ENCODE measurements at regions not wholly inside any gene's neighbourhood (a gene's known extent, or its start where the extent isn't known, plus 50 kb on each side); places are given as distances from the start of the nearest gene placed in this dataset.

DNA sequence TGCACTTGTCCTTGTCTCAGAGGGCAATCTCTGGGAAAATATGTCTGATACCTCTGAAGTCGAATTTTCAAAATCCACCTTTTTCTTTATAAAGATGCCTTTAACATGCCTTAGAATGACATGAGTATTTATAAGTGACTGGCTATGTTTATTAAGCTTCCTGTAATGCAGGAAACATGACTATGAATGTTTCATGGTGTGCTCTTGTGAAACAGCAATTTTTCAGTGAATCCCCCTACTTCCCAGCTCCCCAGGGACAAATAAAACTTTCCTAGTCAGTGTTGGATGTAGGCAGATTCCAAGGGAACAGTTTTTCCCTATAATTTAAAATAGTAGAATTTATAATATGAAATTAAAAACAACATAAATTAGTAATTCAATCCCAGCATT, 437.0 kb downstream of the LMO4 start:
- DNase-seq (ENCODE audit: extremely low spot score), result no peak
- POLR2A ChIA-PET, result no interaction called here
- TF ChIP-seq, protein P1, sequence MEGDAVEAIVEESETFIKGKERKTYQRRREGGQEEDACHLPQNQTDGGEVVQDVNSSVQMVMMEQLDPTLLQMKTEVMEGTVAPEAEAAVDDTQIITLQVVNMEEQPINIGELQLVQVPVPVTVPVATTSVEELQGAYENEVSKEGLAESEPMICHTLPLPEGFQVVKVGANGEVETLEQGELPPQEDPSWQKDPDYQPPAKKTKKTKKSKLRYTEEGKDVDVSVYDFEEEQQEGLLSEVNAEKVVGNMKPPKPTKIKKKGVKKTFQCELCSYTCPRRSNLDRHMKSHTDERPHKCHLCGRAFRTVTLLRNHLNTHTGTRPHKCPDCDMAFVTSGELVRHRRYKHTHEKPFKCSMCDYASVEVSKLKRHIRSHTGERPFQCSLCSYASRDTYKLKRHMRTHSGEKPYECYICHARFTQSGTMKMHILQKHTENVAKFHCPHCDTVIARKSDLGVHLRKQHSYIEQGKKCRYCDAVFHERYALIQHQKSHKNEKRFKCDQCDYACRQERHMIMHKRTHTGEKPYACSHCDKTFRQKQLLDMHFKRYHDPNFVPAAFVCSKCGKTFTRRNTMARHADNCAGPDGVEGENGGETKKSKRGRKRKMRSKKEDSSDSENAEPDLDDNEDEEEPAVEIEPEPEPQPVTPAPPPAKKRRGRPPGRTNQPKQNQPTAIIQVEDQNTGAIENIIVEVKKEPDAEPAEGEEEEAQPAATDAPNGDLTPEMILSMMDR (IDR thresholded peaks at IDR 0.05; ENCODE audit: control extremely low read depth, extremely low read depth, low read depth, missing control alignments), result no peak
- CTCF ChIA-PET, result interaction anchor here (1.1 to 1.4 kb wide), 2 partner anchors 9 to 11 kb away, joined by 3 read pairs; no protein-coding TSS in a partner anchor

DNA sequence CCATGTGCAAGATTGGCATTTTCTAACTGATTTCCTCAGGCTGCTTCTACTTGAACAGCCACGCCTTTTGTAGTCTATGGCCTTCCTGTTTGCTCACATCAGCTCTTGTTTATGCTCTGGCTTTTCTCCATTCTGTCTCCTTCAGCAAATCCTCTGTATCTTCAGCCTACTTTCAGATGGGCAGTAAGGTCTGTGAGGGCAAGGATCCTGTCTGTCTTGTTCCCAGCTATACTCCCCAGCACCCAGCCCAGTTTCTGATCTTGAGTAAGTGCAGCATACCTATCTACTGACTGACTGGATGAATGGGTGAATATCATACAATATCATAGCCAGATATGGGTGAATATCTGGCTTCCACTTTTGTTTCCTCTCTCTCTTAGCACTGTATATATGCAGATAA, 438.1 kb downstream of the LMO4 start:
- no peak for DNase-seq (ENCODE audit: extremely low spot score)
- ChIA-PET CTCF (interaction anchor here (1.4 kb wide), 1 partner anchor 10 kb away, joined by 3 read pairs; no protein-coding TSS in a partner anchor), POLR2A (no interaction called here)
- TF ChIP-seq, protein P1 (IDR thresholded peaks at IDR 0.05; ENCODE audit: control extremely low read depth, extremely low read depth, low read depth, missing control alignments), result no peak

DNA sequence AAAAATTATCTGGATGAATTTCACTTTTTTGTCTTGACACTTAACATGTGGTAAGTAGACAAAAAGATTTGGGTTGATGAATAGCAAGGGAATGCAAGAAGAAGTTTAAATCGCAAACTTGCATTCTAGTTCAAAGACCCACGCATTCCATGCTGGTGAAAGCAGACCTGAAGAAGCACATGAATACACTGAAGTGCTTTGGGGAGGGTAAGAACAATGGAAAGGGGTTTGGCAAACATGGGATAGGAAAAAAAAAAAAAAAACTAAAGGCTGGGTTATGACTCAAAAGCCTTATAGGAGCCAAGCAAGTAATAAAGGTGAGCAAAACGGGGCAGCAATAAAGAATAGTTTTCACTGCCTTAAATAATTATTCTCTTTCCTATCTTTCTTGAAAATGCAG, 450.2 kb downstream of the LMO4 start:
- POLR2A ChIA-PET, result no interaction called here
- CTCF ChIA-PET, result no interaction called here
- TF ChIP-seq, protein P1 (IDR thresholded peaks at IDR 0.05; ENCODE audit: control extremely low read depth, extremely low read depth, low read depth, missing control alignments), result no peak
- no peak for DNase-seq (ENCODE audit: extremely low spot score)

DNA sequence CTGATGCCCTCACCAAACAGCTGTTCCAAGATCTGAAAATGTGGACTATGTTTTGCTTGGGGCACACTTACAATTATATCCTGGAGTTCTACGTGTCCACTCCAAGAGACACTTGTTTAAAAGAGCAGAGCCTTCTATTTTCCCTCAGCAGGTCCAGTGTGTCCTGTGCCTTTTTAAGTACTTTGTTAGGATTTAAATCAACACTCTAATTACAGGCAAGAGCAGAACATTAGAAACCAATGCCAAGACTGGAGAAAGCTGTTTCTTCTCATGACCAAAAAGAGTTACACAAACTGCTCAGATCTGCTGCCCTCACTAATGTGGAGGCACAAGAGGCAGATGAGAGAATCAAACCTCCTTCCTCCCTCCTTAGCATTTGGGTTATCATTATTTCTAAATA, 452.9 kb downstream of the LMO4 start:
- DNase-seq (ENCODE audit: extremely low spot score), result no peak
- ChIA-PET POLR2A (no interaction called here), CTCF (no interaction called here)
- TF ChIP-seq, protein P1 (IDR thresholded peaks at IDR 0.05; ENCODE audit: control extremely low read depth, extremely low read depth, low read depth, missing control alignments), result no peak

DNA sequence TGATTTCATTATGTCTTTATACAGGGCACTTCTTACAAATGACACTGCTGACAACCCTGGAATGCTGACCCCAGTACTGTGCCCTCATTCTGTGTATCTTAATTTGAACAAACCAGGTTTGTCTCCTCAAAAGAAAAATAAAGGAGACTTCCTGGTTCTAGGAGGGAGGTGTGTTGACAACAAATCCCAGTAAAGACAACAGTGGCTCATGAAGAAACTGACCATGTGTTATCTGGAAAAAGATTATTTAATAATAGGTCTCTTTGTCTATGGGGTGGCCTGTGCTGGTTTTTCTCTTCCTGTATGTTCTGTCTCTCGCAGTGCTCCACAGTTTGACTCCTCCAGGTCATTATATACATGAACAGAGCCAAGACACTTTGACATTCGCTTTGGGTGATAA, 454.6 kb downstream of the LMO4 start:
- ChIA-PET POLR2A (no interaction called here), CTCF (no interaction called here)
- TF ChIP-seq, protein P1 (IDR thresholded peaks at IDR 0.05; ENCODE audit: control extremely low read depth, extremely low read depth, low read depth, missing control alignments), result no peak
- no peak for DNase-seq (ENCODE audit: extremely low spot score)

DNA sequence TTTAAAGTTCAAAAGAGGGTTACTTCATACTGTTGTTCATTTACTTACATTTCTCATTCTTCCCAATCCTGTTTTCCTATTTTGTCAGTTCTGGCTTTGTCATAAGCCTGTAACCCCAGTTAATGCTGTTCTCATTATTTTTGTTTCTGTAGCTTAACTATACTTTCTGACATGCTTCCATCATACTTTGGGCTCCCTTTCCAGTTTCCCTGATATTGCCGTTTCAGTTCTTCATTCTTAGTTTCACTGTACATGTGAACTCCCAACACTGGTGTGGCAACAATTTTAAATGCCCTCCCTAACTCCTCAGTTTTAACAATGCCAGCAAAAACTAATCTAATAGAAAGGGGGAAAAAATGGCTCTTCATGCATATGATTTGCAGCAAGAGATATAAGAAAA, 456.7 kb downstream of the LMO4 start:
- no peak for DNase-seq (ENCODE audit: extremely low spot score)
- POLR2A ChIA-PET, result no interaction called here
- TF ChIP-seq, protein P1 (IDR thresholded peaks at IDR 0.05; ENCODE audit: control extremely low read depth, extremely low read depth, low read depth, missing control alignments), result no peak
- CTCF ChIA-PET, result no interaction called here

DNA sequence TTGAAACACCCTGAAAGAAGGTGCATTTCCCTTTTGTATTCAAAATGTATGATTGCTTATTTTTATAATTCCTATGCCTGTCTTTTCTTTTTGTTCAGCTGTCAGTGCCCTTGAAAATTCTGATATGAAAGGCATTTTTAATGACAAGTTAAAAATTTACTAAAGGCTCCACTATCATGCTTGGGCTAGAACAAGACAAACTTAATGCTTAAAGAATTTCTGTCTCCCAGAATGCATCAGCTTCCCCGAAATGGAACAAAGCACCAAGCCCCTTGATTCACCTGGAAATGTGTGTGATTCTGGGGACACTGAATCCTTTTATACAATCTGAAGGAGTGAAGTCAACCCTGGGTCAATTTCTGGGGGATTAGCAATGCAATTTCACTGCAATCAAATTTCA, 457.5 kb downstream of the LMO4 start:
- POLR2A ChIA-PET, result no interaction called here
- DNase-seq (ENCODE audit: extremely low spot score), result no peak
- CTCF ChIA-PET, result no interaction called here
- TF ChIP-seq, protein P1 (IDR thresholded peaks at IDR 0.05; ENCODE audit: control extremely low read depth, extremely low read depth, low read depth, missing control alignments), result no peak

All from GM10248 (cell line).